HG02610 (cell line): ENCODE measurements at regions not wholly inside any gene's neighbourhood (a gene's known extent, or its start where the extent isn't known, plus 50 kb on each side); places are given as distances from the start of the nearest gene placed in this dataset.

Experiments used
- ATAC-seq: cut with Tn5 transposase; IDR thresholded peaks from one replicate; pipeline ENCODE4 v1.9.1; 2021; ENCODE audit warnings: mild to moderate bottlenecking, moderate library complexity; ENCODE audit not compliant: unreplicated experiment

DNA sequence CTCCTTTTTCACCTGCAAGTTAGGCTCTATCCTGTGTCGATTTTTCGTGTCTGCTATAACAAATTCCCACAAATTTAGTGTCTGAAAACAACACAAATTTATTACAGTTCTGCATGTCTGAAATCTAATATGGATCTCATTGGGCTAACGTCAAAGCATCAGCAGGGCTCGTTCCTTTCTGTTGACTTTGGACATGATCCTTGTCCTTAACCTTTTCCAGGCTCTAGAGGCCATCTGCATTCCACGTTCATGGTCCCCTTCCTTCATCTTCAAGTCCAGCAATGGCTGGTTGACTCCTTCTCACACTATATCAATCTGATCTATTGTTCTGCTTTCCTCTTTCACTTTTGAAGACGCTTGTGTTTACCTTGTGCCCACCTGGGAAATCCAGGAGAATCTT lies 165.7 kb upstream of the RARB start:
- no peak for ATAC-seq

DNA sequence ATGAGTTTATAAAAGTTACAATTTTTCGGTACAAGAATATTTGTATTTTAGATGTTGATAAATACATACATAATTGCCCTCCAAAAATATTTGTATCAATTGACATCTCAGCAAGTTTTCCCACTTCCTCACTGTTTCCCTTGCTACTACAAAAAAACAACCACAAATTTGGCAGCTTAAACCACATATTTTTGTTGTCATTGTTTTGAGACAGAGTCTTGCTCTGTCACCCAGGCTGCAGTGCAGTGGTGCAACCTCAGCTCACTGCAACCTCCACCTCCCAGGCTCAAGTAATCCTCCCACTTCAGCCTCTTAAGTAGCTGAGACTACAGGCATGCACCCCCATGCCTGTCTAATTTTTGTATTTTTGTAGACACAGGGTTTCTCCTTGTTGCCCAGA lies 162.8 kb upstream of the RARB start:
- no peak for ATAC-seq

GRCh38 chr3:25266677-25267076 lies 161.4 kb upstream of the RARB start:
- no peak for ATAC-seq

- ATAC-seq = no peak
Measured at GRCh38 chr3:25272090-25272489, 156.0 kb upstream of the RARB start.

DNA sequence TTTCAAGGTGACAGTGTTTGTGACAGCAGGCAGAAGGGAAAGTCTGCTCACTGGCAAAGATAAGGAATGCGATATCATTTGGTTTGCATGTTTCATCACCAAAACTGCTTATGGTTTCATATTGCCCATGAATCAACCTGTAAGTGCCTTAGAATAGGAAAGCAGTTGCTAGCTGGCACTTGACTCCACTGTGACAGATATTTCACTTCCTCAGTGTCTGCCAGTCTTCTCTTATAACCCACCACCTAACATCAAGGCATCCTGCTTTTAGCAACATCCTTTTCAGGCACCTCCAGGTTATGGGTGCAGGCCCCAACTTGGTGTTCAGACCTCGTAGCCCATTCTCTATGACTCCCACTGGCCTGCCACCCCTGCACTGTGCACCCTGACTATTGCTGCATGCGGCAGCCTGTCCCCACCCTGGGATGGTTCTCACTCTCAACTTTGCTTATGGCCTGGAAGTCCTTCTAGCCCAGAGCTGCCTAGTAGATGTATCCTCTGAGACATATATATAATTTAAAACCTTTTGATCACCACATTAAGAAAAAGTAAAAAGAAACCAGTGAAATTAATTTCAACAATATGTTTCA lies 154.4 kb upstream of the RARB start:
- no peak for ATAC-seq

DNA sequence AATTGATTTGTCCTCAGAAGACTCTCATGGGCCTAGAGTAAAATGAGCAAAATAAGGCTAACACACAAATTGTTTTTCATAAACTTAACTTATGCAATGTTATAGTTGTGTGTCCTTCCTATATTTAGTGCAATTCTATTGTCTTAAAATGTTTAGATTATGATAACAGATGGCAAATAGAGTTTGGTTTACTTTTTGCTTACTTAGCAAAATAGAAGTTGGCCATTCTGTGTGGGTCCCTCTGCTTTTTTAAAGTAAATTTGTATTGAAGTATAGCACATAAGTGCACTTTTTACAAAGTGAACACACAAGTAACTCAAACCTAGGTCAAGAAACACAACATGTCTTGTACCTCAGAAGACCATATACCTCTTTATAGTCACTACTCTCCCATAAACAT lies 150.6 kb upstream of the RARB start:
- ATAC-seq = no peak

DNA sequence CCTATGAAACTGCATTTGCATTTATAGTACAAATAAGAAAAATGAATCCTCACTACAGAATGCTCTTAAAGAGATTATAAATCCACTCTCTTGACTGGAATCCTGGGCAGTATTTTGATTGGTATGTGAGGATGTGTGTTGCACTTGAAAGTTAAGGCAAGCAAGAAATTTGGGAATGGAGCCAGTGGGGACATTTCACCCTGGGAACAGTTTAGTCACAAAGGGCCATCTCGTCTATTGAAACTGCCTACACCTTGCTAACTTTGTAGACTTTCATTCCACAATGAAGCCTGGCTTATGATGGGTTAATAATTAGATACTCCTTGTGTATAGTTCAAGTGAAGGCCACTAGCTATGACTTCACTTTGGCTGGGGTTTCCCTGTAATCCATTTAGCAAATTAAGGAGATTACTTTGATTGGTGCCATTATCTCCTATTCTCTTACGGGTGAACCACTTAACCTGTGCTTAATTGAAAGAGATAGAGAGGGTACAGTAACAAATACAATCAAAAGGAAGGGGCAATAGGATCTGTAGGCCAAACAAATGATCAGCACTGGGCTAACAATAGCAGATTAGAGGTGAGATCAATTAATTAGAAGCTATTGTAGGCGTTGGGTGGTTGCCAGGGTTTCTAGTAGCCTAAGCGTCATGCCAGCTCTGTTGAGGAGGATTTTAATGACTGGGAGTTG lies 146.9 kb upstream of the RARB start:
- ATAC-seq = no peak

DNA sequence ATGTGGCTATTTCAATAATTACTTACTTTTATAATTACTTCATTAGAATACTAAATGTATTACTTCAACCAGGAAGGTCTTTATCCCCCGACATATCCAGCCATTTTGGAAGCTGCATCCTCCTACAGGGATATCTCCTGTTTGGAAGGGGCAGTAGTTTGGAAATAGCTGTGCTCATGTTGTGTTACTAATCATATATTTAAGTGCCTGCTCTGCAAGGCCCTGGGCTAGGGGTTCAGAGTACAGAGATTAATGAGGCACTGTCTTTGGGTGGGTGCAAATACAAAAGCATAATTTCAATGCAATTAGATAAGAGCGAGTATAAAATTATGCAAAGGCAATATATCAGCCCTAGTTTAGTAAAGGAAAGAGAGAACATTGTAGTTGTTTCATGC lies 146.3 kb upstream of the RARB start:
- no peak for ATAC-seq

DNA sequence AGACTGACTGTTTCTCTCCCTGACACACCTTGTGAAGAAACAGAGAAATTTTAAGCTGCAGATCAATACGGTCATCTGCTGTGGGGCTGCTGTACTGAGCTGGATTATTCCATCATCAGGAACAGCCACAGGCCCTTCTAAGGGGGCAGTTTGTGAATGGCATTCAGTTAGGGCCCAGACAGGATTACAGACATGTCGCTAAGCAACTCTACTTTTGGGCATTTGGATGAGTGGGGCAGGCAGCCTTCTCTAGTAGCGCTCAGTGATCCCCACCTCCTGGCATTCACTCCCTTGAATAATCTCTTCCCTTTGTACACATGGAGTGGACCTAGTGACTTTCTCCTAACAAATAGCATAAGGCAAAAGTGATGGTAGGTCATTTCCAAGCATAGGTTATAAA lies 144.4 kb upstream of the RARB start:
- no peak for ATAC-seq

DNA sequence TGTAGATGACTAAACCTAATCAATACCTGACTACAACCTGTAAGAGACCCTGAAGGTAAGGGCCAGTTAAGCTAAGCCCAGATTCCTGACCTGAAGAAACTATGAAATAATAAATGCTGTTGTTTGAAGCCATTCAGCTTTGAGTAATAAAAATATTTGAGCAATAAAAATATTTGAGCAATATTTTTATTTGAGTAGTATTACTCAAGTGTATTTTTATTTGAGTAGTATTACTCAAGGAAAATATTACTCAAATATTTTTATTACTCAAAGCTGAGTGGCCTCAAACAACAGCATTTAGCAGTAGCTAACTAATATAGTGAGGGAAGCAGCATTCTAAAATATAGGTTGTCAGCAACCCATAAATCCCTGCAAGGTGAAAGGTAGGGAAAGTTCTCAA lies 143.8 kb upstream of the RARB start:
- ATAC-seq = no peak

DNA sequence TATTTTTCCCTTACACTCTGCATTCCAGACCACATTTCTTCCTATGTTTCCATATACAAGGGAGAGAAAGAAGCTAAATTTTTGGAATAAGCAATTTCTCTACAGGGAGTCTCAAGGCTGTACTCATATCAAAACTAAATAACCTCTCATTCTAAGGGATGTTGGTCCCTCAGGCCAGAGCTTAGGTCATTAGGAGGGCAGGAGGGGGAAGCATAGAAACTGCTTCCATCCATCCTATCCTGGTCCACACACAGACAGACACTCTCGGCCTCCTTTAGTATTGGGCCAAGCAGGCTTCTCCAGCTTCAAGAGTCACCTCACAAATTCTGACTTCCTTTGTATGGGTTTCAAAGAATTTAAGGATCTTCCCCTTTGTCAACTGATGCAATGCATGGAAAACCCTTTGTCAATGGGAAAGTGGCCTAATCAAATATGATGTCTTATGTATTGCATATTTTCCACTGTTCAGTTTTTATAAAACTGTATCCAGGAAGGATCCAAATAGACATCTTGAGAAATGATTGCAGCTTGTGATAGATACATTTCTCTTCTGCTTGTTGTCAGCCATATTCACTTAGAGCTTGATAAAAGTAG lies 140.7 kb upstream of the RARB start:
- ATAC-seq = no peak

DNA sequence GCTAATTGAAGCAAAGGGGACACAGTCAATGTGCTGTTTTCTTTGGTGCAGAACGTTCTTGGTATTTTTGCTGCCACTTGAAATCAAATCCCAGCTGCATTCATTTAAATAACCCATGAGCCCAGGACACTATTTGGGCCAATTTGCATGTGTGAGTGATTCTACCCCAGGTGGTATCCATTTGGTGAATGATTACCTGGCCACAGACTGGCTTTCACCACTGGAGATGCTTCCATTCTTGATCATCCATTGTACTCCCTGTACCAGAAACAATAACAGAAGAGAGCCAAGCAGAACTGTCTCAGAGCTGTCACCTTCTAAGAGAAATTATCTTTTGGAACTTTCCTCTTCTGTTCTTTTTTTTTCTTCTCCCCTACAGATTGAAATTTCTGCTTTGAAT lies 139.7 kb upstream of the RARB start:
- no peak for ATAC-seq

GRCh38 chr3:25289156-25289555 lies 138.9 kb upstream of the RARB start:
- no peak for ATAC-seq

- ATAC-seq = no peak
Measured at GRCh38 chr3:25289663-25290062, 138.4 kb upstream of the RARB start.

GRCh38 chr3:25291481-25291905 lies 136.6 kb upstream of the RARB start:
- ATAC-seq = no peak

- ATAC-seq = no peak
Measured at GRCh38 chr3:25292036-25292435, 136.0 kb upstream of the RARB start.

DNA sequence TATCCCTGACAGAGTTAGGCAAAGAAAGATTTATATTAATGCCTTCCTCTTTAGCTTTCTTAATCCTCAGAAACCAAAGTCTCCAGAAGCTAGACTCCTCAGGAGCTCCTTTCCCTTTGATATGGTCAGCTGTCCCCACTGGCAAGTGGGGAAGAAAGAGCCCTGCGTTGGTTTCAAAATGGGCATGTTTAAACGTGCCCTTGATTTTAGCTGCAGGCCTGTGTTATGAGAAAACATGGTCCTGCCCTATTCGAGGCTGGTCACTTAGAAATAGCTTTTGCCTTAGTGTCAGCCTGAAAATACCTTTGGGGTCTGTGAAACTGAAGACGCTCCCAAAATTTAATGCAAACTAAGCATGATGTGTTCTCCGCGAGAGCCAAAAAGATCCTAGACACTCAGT lies 135.5 kb upstream of the RARB start:
- ATAC-seq = no peak

DNA sequence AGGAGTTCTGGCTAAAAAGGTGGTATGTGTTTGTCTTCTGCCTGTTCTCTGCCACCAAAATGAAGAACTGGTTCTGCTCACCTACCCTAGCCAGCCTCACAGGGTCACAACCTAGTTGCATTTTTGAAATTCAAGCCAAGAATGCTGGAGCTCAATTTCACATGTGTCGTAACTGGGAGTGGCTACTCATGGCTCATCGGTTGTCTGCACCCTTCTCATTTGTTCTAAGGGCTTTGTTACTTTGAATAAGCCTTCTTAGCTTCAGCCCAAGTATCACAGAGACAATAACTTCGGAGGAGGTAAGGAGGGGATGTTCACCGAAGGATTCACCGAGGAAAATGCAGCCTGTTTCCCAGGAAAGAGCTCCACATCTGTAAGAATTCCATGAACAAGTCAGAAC lies 134.3 kb upstream of the RARB start:
- ATAC-seq = no peak

DNA sequence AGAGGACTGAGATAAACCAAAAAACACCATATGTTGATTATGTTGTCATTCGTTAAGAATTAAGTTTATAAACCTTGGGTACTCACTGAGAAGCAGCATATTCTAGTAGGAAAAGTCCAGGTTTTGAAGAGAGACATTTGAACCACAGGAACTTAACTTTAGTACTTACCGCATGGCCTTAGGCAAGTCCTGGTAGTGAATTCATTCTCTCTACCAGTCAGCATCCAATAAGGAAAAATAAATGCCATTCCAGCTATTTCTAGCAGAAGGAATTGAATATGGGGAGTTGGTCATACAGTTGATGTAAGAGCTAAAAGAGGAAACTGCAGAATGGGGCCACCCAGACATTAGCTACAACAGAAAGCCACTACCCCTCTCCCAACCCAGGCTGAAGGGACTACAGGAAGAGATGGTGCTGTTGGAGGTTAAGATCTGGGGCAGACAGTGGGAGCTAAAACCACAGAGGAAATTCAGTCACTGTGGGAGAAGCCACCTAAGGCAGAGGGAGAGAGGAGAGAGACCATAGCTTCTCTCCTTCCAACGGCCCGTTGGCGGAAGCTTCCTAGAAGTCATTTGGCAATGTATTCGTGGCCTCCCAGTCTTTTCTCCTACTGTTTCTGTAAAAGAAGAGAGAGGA lies 133.8 kb upstream of the RARB start:
- ATAC-seq = no peak

- no peak for ATAC-seq
Measured at GRCh38 chr3:25297667-25298585, 130.1 kb upstream of the RARB start.

GRCh38 chr3:25300141-25300540 lies 127.9 kb upstream of the RARB start:
- ATAC-seq = no peak
